H1 (cell line): ENCODE measurements at regions not wholly inside any gene's neighbourhood (a gene's known extent, or its start where the extent isn't known, plus 50 kb on each side); places are given as distances from the start of the nearest gene placed in this dataset.

Experiments
- POLR2A ChIP-seq, 2 experiments: IDR thresholded peaks; 1 replicate in 1 of 2; 2 replicates in 1 of 2; pipeline ENCODE4 v1.6.1; 2011; ENCODE audit warnings: low read depth in 2 of 2, low read length in 2 of 2, mild to moderate bottlenecking in 2 of 2; ENCODE audit errors: control extremely low read depth in 1 of 2
- TF ChIP-seq, protein P1 (sequence below): IDR thresholded peaks from 2 replicates; pipeline ENCODE4 v1.6.1; 2012; ENCODE audit warnings: inconsistent platforms

DNA sequence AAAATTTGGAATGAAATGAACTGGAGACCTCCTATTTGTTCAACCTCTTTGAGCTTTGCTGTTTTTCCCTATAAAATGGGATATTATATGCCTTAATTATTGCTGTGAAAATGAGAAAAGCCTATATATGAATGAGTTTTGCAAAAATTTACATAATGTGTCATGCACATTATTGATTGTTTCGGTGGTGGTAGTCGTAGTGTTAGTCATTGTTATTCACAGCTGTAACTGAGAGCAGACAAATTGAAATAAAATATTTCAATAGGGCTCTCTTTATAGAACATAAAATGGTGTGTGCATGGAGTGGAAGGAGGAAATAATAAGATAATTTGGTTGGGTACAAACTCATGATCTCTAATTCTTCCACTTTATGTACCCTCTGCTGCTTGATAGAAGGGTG, 153.7 kb upstream of the GADL1 start:
- no peak for TF ChIP-seq POLR2A (IDR thresholded peaks at IDR 0.05; ENCODE audit: control extremely low read depth in 1 of 2, low read depth in 2 of 2, low read length in 2 of 2)
- TF ChIP-seq, protein P1, sequence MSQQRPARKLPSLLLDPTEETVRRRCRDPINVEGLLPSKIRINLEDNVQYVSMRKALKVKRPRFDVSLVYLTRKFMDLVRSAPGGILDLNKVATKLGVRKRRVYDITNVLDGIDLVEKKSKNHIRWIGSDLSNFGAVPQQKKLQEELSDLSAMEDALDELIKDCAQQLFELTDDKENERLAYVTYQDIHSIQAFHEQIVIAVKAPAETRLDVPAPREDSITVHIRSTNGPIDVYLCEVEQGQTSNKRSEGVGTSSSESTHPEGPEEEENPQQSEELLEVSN: no peak
